Activated naive CD4-positive, alpha-beta T cell treated with anti-CD3 and anti-CD28 coated beads, Interleukin-2, amount 50 U/mL, for 24 hours (primary cell): ENCODE measurements at regions not wholly inside any gene's neighbourhood (a gene's known extent, or its start where the extent isn't known, plus 50 kb on each side); places are given as distances from the start of the nearest gene placed in this dataset.

Experiments
- H3K27ac Mint-ChIP-seq: one replicate; pipeline ENCODE4 v1.8.0; 2021; ENCODE audit warnings: mild to moderate bottlenecking, mixed read lengths
- H3K27me3 Mint-ChIP-seq: one replicate; pipeline ENCODE4 v1.8.0; 2021; ENCODE audit warnings: mixed read lengths
- H3K36me3 Mint-ChIP-seq: one replicate; pipeline ENCODE4 v1.8.0; 2021; ENCODE audit warnings: mixed read lengths
- H3K4me1 Mint-ChIP-seq: one replicate; pipeline ENCODE4 v1.8.0; 2021; ENCODE audit warnings: mixed read lengths
- H3K4me3 Mint-ChIP-seq: one replicate; pipeline ENCODE4 v1.8.0; 2021; ENCODE audit warnings: mild to moderate bottlenecking, mixed read lengths
- H3K9me3 Mint-ChIP-seq: one replicate; pipeline ENCODE4 v1.8.0; 2021; ENCODE audit warnings: mixed read lengths

DNA sequence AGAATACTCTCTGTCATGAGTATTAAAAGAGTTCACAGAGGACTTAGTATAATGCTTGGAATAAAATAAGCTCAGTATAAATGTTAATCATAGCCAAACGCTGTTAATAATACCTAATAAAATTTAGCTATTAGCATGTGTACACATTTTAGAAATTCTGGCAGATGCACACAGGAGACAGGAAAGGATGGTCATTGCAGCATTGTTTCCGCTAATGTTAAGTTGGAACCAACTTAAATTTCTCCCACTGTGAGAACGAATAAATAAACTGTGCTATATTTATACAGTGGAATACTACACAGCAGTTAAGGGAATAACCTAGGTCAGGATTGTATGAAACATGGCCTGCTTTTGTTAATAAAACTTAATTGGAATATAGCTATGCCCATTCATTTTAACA is 370.4 kb upstream of the TGFBR2 start:
- Mint-ChIP-seq H3K27me3 (no peaks in the 10 kb centered on the region), H3K36me3 (no peaks in the 10 kb centered on the region), H3K4me3 (no peak overlapping the region), H3K9me3 (peaks cover 11% of the 10 kb centered on the region), H3K4me1 (no peaks in the 10 kb centered on the region), H3K27ac (no peak overlapping the region)

- H3K9me3 Mint-ChIP-seq, result peaks cover 11% of the 10 kb centered on the region
- H3K27ac Mint-ChIP-seq, result no peak overlapping the region
- H3K36me3 Mint-ChIP-seq, result no peaks in the 10 kb centered on the region
- H3K27me3 Mint-ChIP-seq, result peaks cover 2% of the 10 kb centered on the region
- no peaks in the 10 kb centered on the region for H3K4me1 Mint-ChIP-seq
- no peak overlapping the region for H3K4me3 Mint-ChIP-seq
Measured at GRCh38 chr3:30241721-30242120, 364.7 kb upstream of the TGFBR2 start.

GRCh38 chr3:30245858-30246622 is 360.4 kb upstream of the TGFBR2 start:
- peaks cover 7% of the 10 kb centered on the region for H3K4me1 Mint-ChIP-seq
- peaks cover 2% of the 10 kb centered on the region for H3K27me3 Mint-ChIP-seq
- H3K27ac Mint-ChIP-seq, result no peak overlapping the region
- H3K9me3 Mint-ChIP-seq, result no peaks in the 10 kb centered on the region
- H3K36me3 Mint-ChIP-seq, result no peaks in the 10 kb centered on the region
- H3K4me3 Mint-ChIP-seq, result no peak overlapping the region

DNA sequence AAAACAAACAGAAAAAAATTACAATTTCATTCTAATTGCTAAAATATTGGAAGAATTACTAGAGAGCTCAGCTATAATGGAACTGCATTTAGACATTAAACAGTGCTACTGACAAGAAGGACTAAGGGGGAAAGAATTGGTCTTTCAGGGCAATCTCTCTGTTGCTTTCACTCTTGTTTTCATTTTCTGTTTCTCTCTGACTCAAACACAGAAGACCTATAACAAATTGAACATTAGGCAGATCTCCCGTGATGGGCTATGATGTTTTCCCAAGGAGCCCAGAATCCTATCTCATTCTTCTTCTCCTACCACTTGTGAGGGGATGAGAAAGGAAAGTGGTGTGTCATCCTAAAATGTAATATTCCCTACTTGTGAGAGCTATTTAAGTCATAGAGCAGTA is 358.0 kb upstream of the TGFBR2 start:
- Mint-ChIP-seq H3K36me3 (no peaks in the 10 kb centered on the region), H3K27ac (no peak overlapping the region), H3K9me3 (no peaks in the 10 kb centered on the region), H3K27me3 (peaks cover 2% of the 10 kb centered on the region), H3K4me3 (no peak overlapping the region), H3K4me1 (peaks cover 7% of the 10 kb centered on the region)

DNA sequence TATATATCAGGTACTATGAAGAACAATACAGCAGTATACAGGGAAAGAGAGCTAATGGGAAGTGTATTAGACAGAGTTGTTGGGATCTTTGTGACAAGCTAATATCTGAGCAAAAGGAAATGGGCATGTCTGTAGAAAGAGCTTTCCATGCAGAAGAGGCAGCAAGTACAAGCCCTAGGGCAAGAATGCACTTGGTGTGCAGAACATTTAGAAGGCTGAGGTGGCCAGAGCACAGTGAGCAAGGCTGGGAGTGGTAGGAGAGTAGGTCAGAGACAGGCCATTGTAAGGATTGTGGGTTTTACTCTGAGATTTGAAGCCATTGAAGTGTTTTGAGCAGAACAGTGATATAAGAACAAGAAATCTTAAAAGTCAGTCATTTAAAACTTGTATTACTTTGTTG is 353.9 kb upstream of the TGFBR2 start:
- no peak overlapping the region for H3K4me3 Mint-ChIP-seq
- no peaks in the 10 kb centered on the region for H3K27me3 Mint-ChIP-seq
- no peaks in the 10 kb centered on the region for H3K36me3 Mint-ChIP-seq
- peaks cover 2% of the 10 kb centered on the region for H3K9me3 Mint-ChIP-seq
- peaks cover 7% of the 10 kb centered on the region for H3K4me1 Mint-ChIP-seq
- no peak overlapping the region for H3K27ac Mint-ChIP-seq

- Mint-ChIP-seq H3K4me1 (no peaks in the 10 kb centered on the region), H3K36me3 (no peaks in the 10 kb centered on the region), H3K9me3 (peaks cover 4% of the 10 kb centered on the region), H3K27me3 (no peaks in the 10 kb centered on the region), H3K27ac (no peak overlapping the region), H3K4me3 (no peak overlapping the region)
Measured at GRCh38 chr3:30253832-30254231, 352.6 kb upstream of the TGFBR2 start.

- no peaks in the 10 kb centered on the region for H3K27me3 Mint-ChIP-seq
- no peaks in the 10 kb centered on the region for H3K36me3 Mint-ChIP-seq
- peaks cover 4% of the 10 kb centered on the region for H3K9me3 Mint-ChIP-seq
- no peak overlapping the region for H3K27ac Mint-ChIP-seq
- no peak overlapping the region for H3K4me3 Mint-ChIP-seq
- H3K4me1 Mint-ChIP-seq, result peaks cover 8% of the 10 kb centered on the region
Measured at GRCh38 chr3:30256474-30256873, 349.9 kb upstream of the TGFBR2 start.

- H3K4me1 Mint-ChIP-seq, result peaks cover 27% of the 10 kb centered on the region
- H3K4me3 Mint-ChIP-seq, result no peak overlapping the region
- no peaks in the 10 kb centered on the region for H3K27me3 Mint-ChIP-seq
- H3K36me3 Mint-ChIP-seq, result no peaks in the 10 kb centered on the region
- no peak overlapping the region for H3K27ac Mint-ChIP-seq
- peaks cover 4% of the 10 kb centered on the region for H3K9me3 Mint-ChIP-seq
Measured at GRCh38 chr3:30258426-30259392, 347.7 kb upstream of the TGFBR2 start.

DNA sequence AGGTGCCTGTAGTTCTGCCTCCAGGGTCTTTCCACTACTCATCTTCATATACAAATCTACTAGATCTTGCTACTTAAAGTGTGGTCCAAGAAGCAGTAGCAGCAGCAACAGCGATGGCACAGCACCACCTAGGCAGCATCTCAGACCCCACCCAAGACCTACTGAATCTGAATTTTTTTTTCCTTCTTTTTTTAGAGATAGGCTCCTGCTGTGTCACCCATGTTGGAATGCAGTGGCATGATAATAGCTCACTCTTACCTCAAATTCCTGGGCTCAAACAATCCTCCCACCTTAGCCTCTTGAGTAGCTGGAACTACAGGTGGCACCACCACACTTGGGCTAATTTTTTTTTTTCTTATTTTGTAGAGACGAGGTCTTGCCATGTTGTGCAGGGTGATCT is 346.7 kb upstream of the TGFBR2 start:
- Mint-ChIP-seq H3K27ac (no peak overlapping the region), H3K9me3 (peaks cover 4% of the 10 kb centered on the region), H3K36me3 (no peaks in the 10 kb centered on the region), H3K27me3 (no peaks in the 10 kb centered on the region), H3K4me1 (peaks cover 35% of the 10 kb centered on the region), H3K4me3 (no peak overlapping the region)

DNA sequence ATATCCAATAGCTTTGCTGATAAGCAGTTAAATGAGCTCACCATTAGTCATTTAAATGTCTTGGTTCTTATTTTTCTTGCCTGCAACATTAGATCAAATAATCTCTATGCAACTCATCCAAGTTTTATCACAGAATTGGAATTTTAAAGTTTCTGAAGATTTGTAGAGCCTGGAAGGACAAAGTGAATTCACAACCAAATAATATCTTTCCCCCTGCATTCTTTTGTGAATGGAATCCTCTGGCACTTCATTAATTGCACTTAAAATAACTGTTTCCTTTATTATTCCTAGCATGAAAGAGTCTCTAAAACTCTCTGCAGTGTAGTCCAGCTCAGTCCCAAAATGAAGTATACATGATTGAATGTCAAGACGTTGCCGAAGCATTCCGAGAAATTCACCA is 345.6 kb upstream of the TGFBR2 start:
- Mint-ChIP-seq H3K4me1 (peaks cover 35% of the 10 kb centered on the region), H3K27ac (no peak overlapping the region), H3K9me3 (peaks cover 9% of the 10 kb centered on the region)

GRCh38 chr3:30263238-30263924 is 343.0 kb upstream of the TGFBR2 start:
- Mint-ChIP-seq H3K36me3 (peaks cover 3% of the 10 kb centered on the region), H3K27ac (peak overlapping the region; percentile 6)

More for the DNA sequence above, 345.6 kb upstream of the TGFBR2 start:
- H3K36me3 Mint-ChIP-seq, result peaks cover 3% of the 10 kb centered on the region
- H3K27me3 Mint-ChIP-seq, result no peaks in the 10 kb centered on the region
- no peak overlapping the region for H3K4me3 Mint-ChIP-seq

DNA sequence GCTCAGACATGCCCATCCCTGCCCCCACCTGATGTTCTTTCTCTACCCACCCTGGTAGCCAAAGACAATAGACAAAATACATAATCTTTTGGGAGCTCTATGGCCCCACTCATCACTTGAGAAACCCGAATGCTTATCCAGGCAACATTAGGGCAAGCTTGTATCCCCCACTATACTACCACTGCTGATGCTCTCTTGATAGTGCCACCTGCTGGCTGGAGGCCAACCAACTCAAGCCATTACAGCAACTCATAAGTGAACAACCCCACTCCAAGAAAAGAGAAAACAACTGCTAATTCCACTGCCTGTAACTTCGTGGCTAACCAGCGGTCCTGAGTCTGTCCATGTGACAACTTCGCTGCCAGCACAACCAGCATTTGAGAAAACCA is 342.5 kb upstream of the TGFBR2 start:
- no peak overlapping the region for H3K27ac Mint-ChIP-seq

More at GRCh38 chr3:30263238-30263924, 343.0 kb upstream of the TGFBR2 start:
- peak overlapping the region; percentile 30 for H3K4me3 Mint-ChIP-seq
- peaks cover 5% of the 10 kb centered on the region for H3K9me3 Mint-ChIP-seq
- H3K27me3 Mint-ChIP-seq, result no peaks in the 10 kb centered on the region
- H3K4me1 Mint-ChIP-seq, result peaks cover 35% of the 10 kb centered on the region

DNA sequence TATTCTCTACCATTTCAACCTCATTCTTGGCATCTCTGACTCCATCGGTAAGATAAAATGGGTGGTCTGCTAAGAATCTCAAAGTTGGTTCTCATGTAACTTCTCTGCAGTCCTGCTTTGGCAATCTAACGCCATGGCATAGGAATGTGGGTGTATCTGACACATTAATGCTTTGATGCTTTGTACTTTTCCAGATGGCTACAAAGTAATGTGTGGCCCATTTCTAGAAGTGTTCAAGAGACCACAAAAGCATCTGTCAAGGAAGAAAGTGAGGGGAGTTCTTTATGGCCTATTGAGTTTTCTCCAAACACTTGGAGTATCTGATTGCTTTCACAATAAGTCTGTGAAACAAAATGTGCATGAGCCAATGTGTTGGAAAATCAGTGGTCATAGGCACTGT is 339.9 kb upstream of the TGFBR2 start:
- H3K4me1 Mint-ChIP-seq, result peaks cover 26% of the 10 kb centered on the region
- no peaks in the 10 kb centered on the region for H3K27me3 Mint-ChIP-seq
- H3K27ac Mint-ChIP-seq, result no peak overlapping the region
- peaks cover 5% of the 10 kb centered on the region for H3K9me3 Mint-ChIP-seq
- no peak overlapping the region for H3K4me3 Mint-ChIP-seq
- H3K36me3 Mint-ChIP-seq, result peaks cover 3% of the 10 kb centered on the region

More for the DNA sequence above, 342.5 kb upstream of the TGFBR2 start:
- no peaks in the 10 kb centered on the region for H3K27me3 Mint-ChIP-seq
- peaks cover 5% of the 10 kb centered on the region for H3K9me3 Mint-ChIP-seq
- peaks cover 35% of the 10 kb centered on the region for H3K4me1 Mint-ChIP-seq
- H3K4me3 Mint-ChIP-seq, result no peak overlapping the region
- H3K36me3 Mint-ChIP-seq, result peaks cover 3% of the 10 kb centered on the region

DNA sequence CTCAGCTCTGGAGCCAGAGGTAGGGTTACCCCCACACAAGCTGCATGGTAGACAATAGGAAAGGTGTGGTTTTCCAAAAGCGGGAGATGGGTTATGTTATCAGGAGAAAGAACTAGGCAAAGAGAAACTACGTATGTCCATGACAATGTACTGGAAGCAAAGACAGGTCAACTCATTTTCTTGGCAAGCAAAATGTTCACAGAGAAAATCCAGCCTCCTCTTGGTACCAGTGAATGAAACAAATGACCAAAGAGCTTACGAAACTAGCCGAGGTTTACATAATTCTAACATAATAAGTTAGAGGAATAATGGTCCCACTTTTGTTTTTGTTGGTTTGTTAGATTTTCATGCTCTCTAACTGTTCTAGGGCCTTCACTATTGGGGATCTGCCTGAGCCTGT is 338.1 kb upstream of the TGFBR2 start:
- peaks cover 13% of the 10 kb centered on the region for H3K4me1 Mint-ChIP-seq
- peaks cover 5% of the 10 kb centered on the region for H3K9me3 Mint-ChIP-seq
- no peaks in the 10 kb centered on the region for H3K27me3 Mint-ChIP-seq
- H3K36me3 Mint-ChIP-seq, result peaks cover 3% of the 10 kb centered on the region
- H3K4me3 Mint-ChIP-seq, result no peak overlapping the region
- no peak overlapping the region for H3K27ac Mint-ChIP-seq

DNA sequence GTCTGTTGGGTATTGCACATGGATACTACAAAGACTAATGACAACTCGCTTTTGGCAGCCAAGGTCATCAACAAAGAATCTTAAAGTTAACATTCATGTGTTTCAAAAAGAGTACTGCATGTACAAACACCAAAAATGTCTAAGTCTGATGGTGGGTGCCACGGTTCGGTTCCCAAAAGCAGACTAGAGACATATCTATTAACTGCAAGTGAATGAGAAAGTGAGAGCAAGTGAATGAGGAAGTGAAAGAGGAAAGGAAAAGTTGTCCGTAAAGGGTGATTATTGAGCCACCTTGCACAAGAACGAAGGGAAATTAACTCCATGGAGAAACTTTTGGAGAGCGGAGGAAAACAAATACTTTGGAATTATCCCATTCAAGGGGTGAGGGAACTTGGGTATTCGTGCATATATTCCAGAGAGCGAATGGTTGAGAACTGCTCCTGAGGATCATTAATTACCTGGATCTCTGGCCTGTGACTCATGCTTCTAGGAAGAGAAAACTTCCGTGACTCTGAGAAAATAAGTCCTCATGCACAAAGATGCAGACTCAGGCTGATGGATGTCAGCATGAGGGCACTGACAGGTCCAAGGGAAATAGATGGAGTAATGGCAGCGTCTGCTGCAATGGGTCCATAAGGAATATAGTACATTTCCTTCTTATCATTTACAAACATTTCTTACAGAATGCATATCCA is 336.5 kb upstream of the TGFBR2 start:
- Mint-ChIP-seq H3K27me3 (no peaks in the 10 kb centered on the region), H3K4me1 (no peaks in the 10 kb centered on the region), H3K36me3 (peaks cover 3% of the 10 kb centered on the region)

More for the DNA sequence above, 336.5 kb upstream of the TGFBR2 start:
- H3K4me3 Mint-ChIP-seq, result no peak overlapping the region
- H3K27ac Mint-ChIP-seq, result no peak overlapping the region
- peaks cover 5% of the 10 kb centered on the region for H3K9me3 Mint-ChIP-seq
